ENCODE measurements at regions not wholly inside any gene's neighbourhood (a gene's known extent, or its start where the extent isn't known, plus 50 kb on each side); places are given as distances from the start of the nearest gene placed in this dataset.
"Not testable (repeated sequence)": the region's sequence is repeated elsewhere in the genome, so short reads cannot be mapped to it uniquely, and the experiment has no call there.

DNA sequence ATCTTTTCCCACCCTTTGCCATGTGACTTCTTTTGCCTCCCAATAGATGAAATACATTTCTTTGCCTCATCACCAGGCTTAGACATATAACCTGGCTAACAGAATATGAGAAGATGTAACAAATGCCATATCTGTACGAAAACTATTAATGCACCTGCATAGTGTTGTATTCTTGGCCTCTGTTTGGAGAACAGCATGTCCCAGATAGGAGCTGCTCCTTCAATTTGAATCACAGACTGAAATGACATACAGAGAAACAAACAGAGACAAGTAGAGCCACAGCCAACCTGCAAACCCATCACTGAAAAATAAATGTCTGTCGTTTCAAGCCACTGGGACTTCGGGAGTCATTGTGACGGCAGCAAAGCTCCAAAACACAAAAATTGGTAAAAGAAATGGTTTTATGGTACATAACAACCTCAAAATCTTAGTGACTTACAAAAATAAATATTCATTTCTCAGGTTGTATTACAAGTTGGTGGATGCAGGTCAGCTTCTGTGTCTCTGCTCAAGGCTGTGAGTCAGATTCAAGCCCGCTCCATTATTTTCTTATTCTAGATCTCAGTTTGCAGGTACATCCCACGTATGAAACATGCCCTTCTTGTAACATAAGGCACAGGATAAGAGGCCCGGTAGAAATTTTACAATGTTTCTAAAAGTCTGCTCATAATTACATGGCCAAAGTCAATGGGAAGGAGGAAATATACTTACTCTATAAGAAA, 171.3 kb upstream of the SOX6 start:
- Mint-ChIP-seq H3K9me3 (no peaks in the 10 kb centered on the region), H3K4me3 (no peak overlapping the region), H3K4me1 (no peaks in the 10 kb centered on the region), H3K36me3 (ENCODE audit: low read depth) (no peaks in the 10 kb centered on the region), H3K27ac (no peak overlapping the region), H3K27me3 (no peaks in the 10 kb centered on the region)
- no peak for ATAC-seq
- no peak for DNase-seq

DNA sequence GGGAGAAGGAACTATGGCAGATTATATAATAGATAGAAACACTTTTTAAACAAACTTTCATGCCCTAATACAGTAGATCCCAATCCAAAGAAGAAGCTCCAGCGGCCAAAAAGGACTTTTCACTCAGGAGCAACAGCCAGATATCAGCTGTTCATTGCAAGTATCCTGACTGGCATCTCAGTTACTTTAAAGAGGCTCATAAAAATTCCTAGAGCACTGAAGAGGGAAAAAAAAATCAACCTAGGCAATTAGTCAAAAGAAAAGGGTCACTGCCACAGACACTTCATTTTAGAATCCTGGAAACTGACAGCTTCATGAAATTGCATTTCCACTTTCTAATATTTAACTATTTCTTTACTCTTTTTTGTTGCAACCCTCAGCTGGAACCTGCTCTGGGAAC, 170.6 kb upstream of the SOX6 start:
- Mint-ChIP-seq H3K9me3 (peaks cover under 1% of the 10 kb centered on the region), H3K36me3 (ENCODE audit: low read depth) (no peaks in the 10 kb centered on the region), H3K4me1 (no peaks in the 10 kb centered on the region), H3K4me3 (no peak overlapping the region), H3K27me3 (no peaks in the 10 kb centered on the region), H3K27ac (no peak overlapping the region)
- ATAC-seq, result no peak
- no peak for DNase-seq

DNA sequence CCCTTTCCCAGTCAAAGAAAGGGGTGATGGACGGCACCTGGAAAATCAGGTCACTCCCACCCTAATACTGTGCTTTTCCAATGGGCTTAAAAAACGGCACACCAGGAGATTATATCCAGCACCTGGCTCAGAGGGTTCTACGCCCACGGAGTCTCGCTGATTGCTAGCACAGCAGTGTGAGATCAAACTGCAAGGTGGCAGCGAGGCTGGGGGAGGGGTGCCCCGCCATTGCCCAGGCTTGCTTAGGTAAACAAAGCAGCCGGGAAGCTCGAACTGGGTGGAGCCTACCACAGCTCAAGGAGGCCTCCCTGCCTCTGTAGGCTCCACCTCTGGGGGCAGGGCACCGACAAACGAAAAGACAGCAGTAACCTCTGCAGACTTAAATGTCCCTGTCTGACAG, 164.4 kb upstream of the SOX6 start:
- peaks cover 22% of the 10 kb centered on the region for H3K9me3 Mint-ChIP-seq
- not testable (repeated sequence) for H3K27me3 Mint-ChIP-seq; H3K4me1 Mint-ChIP-seq; DNase-seq; H3K27ac Mint-ChIP-seq; H3K4me3 Mint-ChIP-seq; H3K36me3 Mint-ChIP-seq (ENCODE audit: low read depth); ATAC-seq

DNA sequence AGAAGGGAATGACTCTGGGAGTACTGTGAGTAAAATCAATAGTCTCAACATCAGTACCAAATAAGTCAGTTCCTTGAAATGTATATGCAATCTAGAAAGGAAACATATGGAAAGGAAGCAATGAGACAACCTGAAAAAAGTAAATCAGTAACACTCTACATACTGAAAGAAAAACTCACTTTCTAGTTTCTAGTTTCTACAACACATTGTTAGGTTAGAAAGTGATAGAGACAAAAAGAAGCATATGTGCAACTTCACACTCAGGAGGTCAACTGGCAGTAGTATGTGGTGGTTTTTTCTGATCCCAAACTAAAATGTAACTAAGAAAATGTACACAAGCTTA, 156.5 kb upstream of the SOX6 start:
- DNase-seq (no peak), ATAC-seq (no peak)
- no peaks in the 10 kb centered on the region for H3K4me1 Mint-ChIP-seq
- no peaks in the 10 kb centered on the region for H3K36me3 Mint-ChIP-seq (ENCODE audit: low read depth)
- no peak overlapping the region for H3K27ac Mint-ChIP-seq
- no peaks in the 10 kb centered on the region for H3K27me3 Mint-ChIP-seq
- no peak overlapping the region for H3K4me3 Mint-ChIP-seq
- peaks cover 13% of the 10 kb centered on the region for H3K9me3 Mint-ChIP-seq

DNA sequence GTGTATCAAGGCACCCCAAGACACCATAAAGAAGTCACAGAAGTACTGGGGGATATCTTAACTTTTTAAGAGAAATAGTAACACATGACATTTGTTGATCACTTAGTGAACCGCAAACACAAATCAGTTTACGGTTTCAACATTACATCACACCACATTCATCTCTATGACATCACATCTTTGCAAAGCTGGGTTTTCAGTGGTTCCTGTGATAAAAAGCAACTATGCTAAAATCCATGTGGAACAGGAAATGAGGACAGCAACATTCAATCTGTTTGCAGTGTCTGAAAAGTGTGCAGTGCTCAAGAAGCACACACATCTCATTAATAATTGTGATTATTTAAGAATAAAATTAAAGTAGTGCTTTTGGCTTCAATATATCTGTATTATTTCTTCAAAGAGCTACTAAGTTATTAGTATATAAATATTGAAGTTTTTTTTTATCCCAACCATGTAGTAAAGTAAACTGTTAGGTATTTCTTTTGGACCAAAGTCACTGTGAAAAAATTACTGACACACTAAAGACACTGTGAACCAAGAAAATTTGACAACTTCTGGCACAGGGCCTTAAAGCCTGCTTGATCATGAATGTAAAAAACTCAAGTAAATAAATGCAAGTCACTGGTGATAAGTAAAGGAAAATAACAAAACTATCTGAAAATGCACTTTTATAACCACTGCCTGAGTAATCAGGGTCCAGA, 156.0 kb upstream of the SOX6 start:
- DNase-seq, result no peak
- Mint-ChIP-seq H3K36me3 (ENCODE audit: low read depth) (no peaks in the 10 kb centered on the region), H3K4me1 (no peaks in the 10 kb centered on the region), H3K27me3 (no peaks in the 10 kb centered on the region), H3K27ac (no peak overlapping the region), H3K9me3 (peaks cover 13% of the 10 kb centered on the region), H3K4me3 (no peak overlapping the region)
- no peak for ATAC-seq

DNA sequence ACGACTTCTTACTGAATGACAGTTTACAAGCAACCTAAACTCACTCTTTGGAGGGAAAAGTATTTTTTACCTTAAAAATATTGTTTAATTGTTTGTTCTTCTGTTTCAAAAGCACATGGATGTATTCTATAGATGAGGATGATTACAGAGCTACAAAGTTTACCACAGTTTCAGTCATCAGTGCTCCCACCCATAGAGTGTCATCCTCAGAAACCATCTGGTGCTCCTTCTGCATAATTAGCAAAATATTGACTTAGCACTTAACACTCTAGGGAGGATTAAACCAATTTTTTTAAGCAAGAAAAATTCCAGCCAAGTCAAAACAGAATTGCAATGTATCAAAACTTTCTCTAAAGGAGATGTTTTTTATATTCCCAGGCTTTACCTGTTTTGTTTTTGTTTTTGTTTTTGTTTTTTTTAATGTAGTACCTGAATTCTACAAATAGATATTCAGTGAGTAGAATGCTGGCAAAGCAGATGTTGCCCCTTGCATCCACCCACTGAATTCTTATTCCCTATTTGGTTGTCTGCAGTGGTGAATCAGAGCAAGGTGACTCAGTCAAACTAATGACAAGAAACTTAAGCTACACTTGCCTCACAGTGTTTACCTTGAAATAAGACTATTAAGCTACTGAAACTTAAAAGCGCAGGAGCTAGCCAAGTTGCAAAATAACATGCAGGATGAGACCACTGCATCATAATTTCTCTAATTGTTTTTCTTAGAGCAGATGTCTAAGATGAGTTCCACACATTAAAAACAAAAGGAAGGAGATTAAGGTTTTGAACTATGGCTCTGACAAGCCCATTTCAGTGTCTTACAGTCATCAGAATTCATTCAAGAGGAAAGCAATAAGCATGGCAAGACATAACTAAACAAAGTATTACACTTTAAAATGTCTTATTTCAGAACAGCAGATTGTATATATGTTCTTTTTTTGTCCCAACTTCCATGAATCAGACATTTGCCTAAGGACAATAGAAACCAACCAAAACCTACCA, 155.1 kb upstream of the SOX6 start:
- no peak for DNase-seq
- Mint-ChIP-seq H3K4me3 (no peak overlapping the region), H3K9me3 (peaks cover 14% of the 10 kb centered on the region), H3K27me3 (no peaks in the 10 kb centered on the region), H3K27ac (no peak overlapping the region), H3K36me3 (ENCODE audit: low read depth) (no peaks in the 10 kb centered on the region), H3K4me1 (no peaks in the 10 kb centered on the region)
- no peak for ATAC-seq

DNA sequence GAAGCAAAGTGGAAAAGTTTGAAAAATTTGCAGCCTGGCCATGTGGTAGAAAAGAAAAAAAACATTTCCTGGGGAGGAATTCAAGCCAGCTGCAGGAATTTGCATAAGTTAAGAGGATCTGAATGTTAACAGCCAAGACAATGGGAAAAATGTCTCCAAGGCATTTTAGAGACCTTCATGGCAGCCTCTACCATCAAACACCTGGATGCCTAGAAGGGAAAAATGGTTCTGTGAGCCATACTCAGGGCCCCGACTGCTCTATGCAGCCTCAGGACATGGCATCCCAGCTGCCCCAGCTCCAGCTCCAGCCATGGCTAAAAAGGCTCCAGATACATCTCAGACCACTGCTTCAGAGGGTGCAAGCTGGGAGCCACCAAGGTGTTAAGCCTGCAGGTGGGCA, 149.1 kb upstream of the SOX6 start:
- no peak overlapping the region for H3K27ac Mint-ChIP-seq
- no peak overlapping the region for H3K4me3 Mint-ChIP-seq
- no peaks in the 10 kb centered on the region for H3K36me3 Mint-ChIP-seq (ENCODE audit: low read depth)
- peaks cover 29% of the 10 kb centered on the region for H3K9me3 Mint-ChIP-seq
- H3K27me3 Mint-ChIP-seq, result no peaks in the 10 kb centered on the region
- DNase-seq (no peak), ATAC-seq (no peak)
- H3K4me1 Mint-ChIP-seq, result no peaks in the 10 kb centered on the region

DNA sequence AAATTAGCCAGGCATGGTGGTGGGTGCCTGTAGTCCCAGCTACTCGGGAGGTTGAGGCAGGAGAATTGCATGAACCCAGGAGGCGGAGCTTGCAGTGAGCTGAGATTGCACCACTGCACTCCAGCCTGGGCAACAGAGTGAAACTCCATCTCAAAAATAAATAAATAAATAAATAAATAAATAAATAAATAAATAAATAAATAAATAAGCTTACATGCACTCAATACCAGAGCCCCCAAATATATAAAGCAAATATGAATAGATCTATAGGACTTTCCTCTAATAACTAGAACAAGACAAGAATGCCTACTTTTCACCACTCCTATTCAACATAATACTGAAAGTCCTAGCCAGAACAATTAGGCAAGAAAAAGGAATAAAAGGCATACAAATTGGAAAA, 147.5 kb upstream of the SOX6 start:
- not testable (repeated sequence) for H3K27me3 Mint-ChIP-seq; H3K36me3 Mint-ChIP-seq (ENCODE audit: low read depth); ATAC-seq; H3K4me3 Mint-ChIP-seq; DNase-seq; H3K4me1 Mint-ChIP-seq; H3K27ac Mint-ChIP-seq
- peaks cover 29% of the 10 kb centered on the region for H3K9me3 Mint-ChIP-seq

DNA sequence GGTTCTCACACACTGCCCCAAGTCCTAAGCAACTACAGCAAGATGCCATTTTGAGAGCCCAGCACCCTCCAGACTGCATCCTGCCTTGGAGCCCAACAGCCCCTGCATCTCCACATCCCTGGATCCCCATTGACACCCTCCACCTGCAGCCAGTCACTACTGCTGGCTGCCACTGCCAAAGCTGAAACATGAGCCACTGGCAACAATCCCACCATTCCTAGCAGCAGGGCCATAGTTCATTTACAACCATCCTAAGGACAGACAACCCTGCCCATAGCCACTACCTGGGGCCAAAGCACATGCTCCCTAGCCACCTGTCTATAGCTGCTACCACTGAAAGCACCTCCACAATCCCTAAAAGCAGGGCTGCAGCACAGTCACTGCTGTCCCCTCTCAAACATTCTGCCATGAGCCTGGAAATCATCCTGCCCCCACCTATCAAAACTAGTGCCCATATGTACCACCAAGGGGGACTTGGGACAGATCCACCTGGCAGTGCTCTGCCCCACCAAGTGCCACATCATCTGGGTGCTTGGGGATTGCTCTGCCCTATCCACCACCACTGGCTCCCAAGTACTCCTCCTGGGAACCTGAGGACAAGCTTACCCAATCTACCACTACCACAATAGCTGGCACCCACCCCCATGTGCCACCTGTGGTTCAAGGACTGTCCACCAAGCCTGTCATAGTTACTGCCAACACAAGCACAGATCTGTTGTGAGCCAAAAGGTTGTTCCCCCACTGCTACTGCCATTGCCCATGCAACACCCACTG, 138.8 kb upstream of the SOX6 start:
- Mint-ChIP-seq H3K27me3 (peaks cover 2% of the 10 kb centered on the region), H3K36me3 (ENCODE audit: low read depth) (no peaks in the 10 kb centered on the region), H3K4me3 (no peak overlapping the region), H3K9me3 (peaks cover 6% of the 10 kb centered on the region), H3K4me1 (no peaks in the 10 kb centered on the region), H3K27ac (no peak overlapping the region)
- no peak for ATAC-seq
- DNase-seq, result no peak

DNA sequence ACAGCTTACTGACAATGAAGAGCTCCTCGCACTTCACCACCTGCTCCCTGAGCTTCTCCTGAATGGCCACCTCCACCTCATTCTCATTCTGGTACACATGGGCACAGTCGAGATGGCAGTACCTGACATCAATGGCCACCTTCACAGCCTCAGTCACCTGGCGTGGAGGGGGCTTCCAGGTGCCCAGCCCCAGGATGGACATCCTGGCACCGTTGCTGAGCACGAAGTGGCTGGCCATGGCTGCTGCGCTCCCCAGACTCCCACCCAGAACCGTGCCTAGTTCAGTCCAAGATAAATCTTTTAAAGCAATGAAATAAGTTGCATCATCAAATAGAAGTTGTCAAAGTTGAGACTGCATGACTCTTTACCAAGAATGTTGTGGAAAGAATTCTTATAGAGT, 128.1 kb upstream of the SOX6 start:
- no peaks in the 10 kb centered on the region for H3K27me3 Mint-ChIP-seq
- ATAC-seq (no peak), DNase-seq (no peak)
- H3K27ac Mint-ChIP-seq, result no peak overlapping the region
- peaks cover 3% of the 10 kb centered on the region for H3K9me3 Mint-ChIP-seq
- H3K4me3 Mint-ChIP-seq, result no peak overlapping the region
- no peaks in the 10 kb centered on the region for H3K4me1 Mint-ChIP-seq
- H3K36me3 Mint-ChIP-seq (ENCODE audit: low read depth), result no peaks in the 10 kb centered on the region

DNA sequence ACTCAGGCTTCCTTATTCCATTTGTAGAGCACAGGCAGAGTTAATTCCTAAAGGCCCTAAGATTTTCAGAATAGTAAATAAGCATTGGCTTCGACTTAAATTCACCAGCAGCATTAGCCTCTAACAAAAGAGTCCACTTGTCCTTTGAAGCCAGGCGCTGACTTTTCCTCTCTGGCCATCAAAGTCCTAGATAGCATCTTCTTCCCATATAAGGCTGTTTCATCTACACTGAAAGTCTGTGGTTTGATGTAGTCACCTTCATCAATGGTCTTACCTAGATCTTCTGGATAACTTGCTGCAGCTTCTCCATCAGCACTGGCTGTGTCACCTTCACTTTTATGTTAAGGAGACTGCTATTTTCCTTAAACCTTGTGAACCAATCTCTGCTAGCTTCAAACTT, 118.3 kb upstream of the SOX6 start:
- Mint-ChIP-seq H3K4me3 (no peak overlapping the region), H3K9me3 (peaks cover 4% of the 10 kb centered on the region), H3K27ac (no peak overlapping the region)

DNA sequence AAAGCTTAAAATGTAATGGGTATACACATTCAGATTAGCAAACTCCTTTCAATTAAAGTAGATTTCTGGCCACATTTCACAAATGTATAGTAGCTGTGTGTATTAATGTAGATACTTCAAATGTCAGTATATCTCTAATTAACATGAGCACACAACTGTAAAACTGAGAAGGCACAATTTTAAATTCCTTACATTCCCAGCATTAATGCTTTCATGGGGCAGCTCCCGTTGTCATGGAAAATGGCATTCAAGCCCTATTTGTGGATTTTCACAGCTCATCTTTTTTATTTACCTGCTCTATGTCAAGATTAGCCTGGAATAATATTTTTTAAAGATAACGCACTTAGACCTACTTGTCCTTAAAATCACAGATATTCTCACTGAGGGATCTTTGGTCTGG, 113.6 kb upstream of the SOX6 start:
- DNase-seq (no peak), ATAC-seq (no peak)
- H3K9me3 Mint-ChIP-seq, result peaks cover 4% of the 10 kb centered on the region
- H3K27ac Mint-ChIP-seq, result no peak overlapping the region
- H3K4me3 Mint-ChIP-seq, result no peak overlapping the region
- no peaks in the 10 kb centered on the region for H3K4me1 Mint-ChIP-seq
- H3K27me3 Mint-ChIP-seq, result no peaks in the 10 kb centered on the region
- H3K36me3 Mint-ChIP-seq (ENCODE audit: low read depth), result no peaks in the 10 kb centered on the region

More for the DNA sequence above, 118.3 kb upstream of the SOX6 start:
- ATAC-seq, result no peak
- DNase-seq, result no peak
- Mint-ChIP-seq H3K27me3 (no peaks in the 10 kb centered on the region), H3K4me1 (no peaks in the 10 kb centered on the region), H3K36me3 (ENCODE audit: low read depth) (no peaks in the 10 kb centered on the region)

DNA sequence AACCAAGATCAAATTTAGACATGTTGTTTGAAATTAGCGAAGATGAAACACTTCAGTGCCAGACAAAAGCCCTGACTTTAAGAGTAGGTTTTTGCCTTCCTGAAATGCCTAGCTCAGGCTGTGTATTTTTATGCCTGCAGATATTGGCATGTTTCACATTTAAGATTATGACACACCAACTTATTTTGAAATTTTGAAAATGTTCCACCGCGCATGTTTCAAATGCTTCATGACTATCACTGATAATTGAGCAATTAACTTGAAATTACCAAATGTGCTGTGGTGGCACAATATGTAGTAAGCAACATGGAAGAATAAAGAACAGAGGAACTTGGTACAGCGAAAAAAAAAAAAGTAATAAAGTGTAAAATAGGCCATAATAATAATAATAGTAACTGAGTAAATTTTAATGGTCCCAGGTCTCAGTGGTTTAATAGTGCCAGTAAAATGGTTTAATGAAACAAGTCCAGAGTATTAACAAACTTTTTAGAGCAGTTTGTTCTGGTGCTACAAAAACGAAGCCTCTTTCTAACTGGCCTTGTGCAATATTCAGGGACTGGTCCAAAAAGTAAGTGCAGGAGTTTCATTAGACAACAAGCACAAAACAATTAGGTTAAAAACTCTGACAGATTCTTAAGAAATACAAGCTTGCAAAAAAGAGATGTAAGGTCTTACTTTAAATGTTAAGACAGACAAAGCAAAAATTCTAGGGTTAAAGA, 112.5 kb upstream of the SOX6 start:
- Mint-ChIP-seq H3K27me3 (no peaks in the 10 kb centered on the region), H3K27ac (no peak overlapping the region), H3K4me1 (no peaks in the 10 kb centered on the region), H3K4me3 (no peak overlapping the region), H3K36me3 (ENCODE audit: low read depth) (no peaks in the 10 kb centered on the region), H3K9me3 (peaks cover under 1% of the 10 kb centered on the region)
- DNase-seq, result no peak
- ATAC-seq, result no peak

DNA sequence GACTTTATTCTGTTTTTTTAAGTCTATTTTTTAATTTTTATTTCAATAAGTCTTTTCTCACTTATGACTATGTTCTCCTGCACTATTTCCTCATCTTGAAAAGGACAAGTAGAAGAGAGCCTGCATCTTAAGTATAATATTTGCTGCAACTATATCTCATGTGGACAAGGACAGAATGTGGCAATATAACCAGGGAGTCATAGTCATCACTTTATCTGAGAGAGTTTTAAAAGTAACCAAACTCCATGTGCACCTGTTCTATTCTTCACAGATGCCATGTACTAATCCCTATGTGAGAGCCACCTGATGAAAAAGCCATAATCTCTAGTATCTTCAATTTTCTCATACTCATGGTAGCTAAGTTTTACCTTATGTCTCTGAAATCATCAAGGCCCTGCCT, 104.2 kb upstream of the SOX6 start:
- ATAC-seq (no peak), DNase-seq (no peak)
- no peaks in the 10 kb centered on the region for H3K27me3 Mint-ChIP-seq
- no peaks in the 10 kb centered on the region for H3K36me3 Mint-ChIP-seq (ENCODE audit: low read depth)
- H3K27ac Mint-ChIP-seq, result no peak overlapping the region
- no peak overlapping the region for H3K4me3 Mint-ChIP-seq
- no peaks in the 10 kb centered on the region for H3K9me3 Mint-ChIP-seq
- no peaks in the 10 kb centered on the region for H3K4me1 Mint-ChIP-seq

All from activated naive CD8-positive, alpha-beta T cell treated with anti-CD3 and anti-CD28 coated beads, Interleukin-2, amount 50 U/mL, for 24 hours (primary cell).